Neutrophil (primary cell): ENCODE measurements at regions not wholly inside any gene's neighbourhood (a gene's known extent, or its start where the extent isn't known, plus 50 kb on each side); places are given as distances from the start of the nearest gene placed in this dataset.

Experiments
- H3K27ac ChIP-seq: fragments of 200-600 bp; sonication (generic); 2 replicates; pipeline ENCODE4 v1.5.1; 2016; ENCODE audit warnings: mild to moderate bottlenecking, moderate library complexity
- H3K27me3 ChIP-seq: fragments of 200-600 bp; sonication (generic); 2 replicates; pipeline ENCODE4 v1.6.0; 2016; ENCODE audit warnings: mild to moderate bottlenecking
- H3K36me3 ChIP-seq: fragments of 200-600 bp; sonication (generic); 2 replicates; pipeline ENCODE4 v1.5.1; 2017
- H3K4me1 ChIP-seq, 2 experiments: fragments of 200-600 bp in 1 of 2; sonication (generic) in 1 of 2; 1 replicate in 1 of 2; 2 replicates in 1 of 2; pipeline versions ENCODE4 v1.5.1 to v1.6.1; 2013 to 2016; ENCODE audit warnings: low read depth in 1 of 2, low read length in 1 of 2, mild to moderate bottlenecking in 1 of 2, moderate library complexity in 1 of 2; ENCODE audit not compliant: control insufficient read depth in 1 of 2, insufficient read depth in 1 of 2
- H3K4me3 ChIP-seq, 2 experiments: fragments of 200-600 bp in 1 of 2; sonication (generic) in 1 of 2; 1 replicate in 1 of 2; 2 replicates in 1 of 2; pipeline ENCODE4 v1.5.1; 2013 to 2016; ENCODE audit warnings: low read depth in 1 of 2, low read length in 1 of 2, mild to moderate bottlenecking in 1 of 2, moderate library complexity in 1 of 2
- H3K9me3 ChIP-seq: fragments of 200-600 bp; sonication (generic); 2 replicates; pipeline ENCODE4 v1.5.1; 2016
- CTCF ChIP-seq: fragments of 200-600 bp; sonication (generic); IDR thresholded peaks from 2 replicates; pipeline ENCODE4 v1.5.1; 2016; ENCODE audit warnings: antibody characterized with exemption

- H3K4me1 ChIP-seq = no peaks in the 10 kb centered on the region
- TF ChIP-seq CTCF = no peak
- no peaks in the 10 kb centered on the region for H3K36me3 ChIP-seq
- H3K9me3 ChIP-seq = no peaks in the 10 kb centered on the region
- no peak overlapping the region for H3K27ac ChIP-seq
- H3K4me3 ChIP-seq = no peak overlapping the region
- H3K27me3 ChIP-seq = no peaks in the 10 kb centered on the region
Observed at GRCh38 chr1:88541596-88541995, 142.5 kb upstream of the PKN2 start.

GRCh38 chr1:88544195-88544594 lies 139.9 kb upstream of the PKN2 start:
- H3K36me3 ChIP-seq = no peaks in the 10 kb centered on the region
- H3K4me1 ChIP-seq = no peaks in the 10 kb centered on the region
- H3K27me3 ChIP-seq = no peaks in the 10 kb centered on the region
- TF ChIP-seq CTCF = no peak
- no peak overlapping the region for H3K4me3 ChIP-seq
- no peak overlapping the region for H3K27ac ChIP-seq
- no peaks in the 10 kb centered on the region for H3K9me3 ChIP-seq

GRCh38 chr1:88549536-88549935 lies 134.5 kb upstream of the PKN2 start:
- no peaks in the 10 kb centered on the region for H3K36me3 ChIP-seq
- no peaks in the 10 kb centered on the region for H3K9me3 ChIP-seq
- no peak overlapping the region for H3K27ac ChIP-seq
- no peaks in the 10 kb centered on the region for H3K4me1 ChIP-seq
- no peak for TF ChIP-seq CTCF
- H3K27me3 ChIP-seq = no peaks in the 10 kb centered on the region
- no peak overlapping the region for H3K4me3 ChIP-seq

GRCh38 chr1:88552226-88552625 lies 131.8 kb upstream of the PKN2 start:
- no peak overlapping the region for H3K27ac ChIP-seq
- TF ChIP-seq CTCF = no peak
- no peaks in the 10 kb centered on the region for H3K27me3 ChIP-seq
- H3K4me1 ChIP-seq = no peaks in the 10 kb centered on the region
- H3K36me3 ChIP-seq = no peaks in the 10 kb centered on the region
- H3K4me3 ChIP-seq = no peak overlapping the region
- H3K9me3 ChIP-seq = no peaks in the 10 kb centered on the region

- Histone ChIP-seq H3K4me1 (no peaks in the 10 kb centered on the region), H3K4me3 (no peak overlapping the region), H3K27ac (no peak overlapping the region), H3K9me3 (no peaks in the 10 kb centered on the region), H3K36me3 (no peaks in the 10 kb centered on the region), H3K27me3 (peaks cover 7% of the 10 kb centered on the region)
- no peak for TF ChIP-seq CTCF
Observed at GRCh38 chr1:88557014-88557413, 127.1 kb upstream of the PKN2 start.

GRCh38 chr1:88560621-88561020 lies 123.5 kb upstream of the PKN2 start:
- no peaks in the 10 kb centered on the region for H3K4me1 ChIP-seq
- no peak overlapping the region for H3K4me3 ChIP-seq
- no peaks in the 10 kb centered on the region for H3K9me3 ChIP-seq
- no peak for TF ChIP-seq CTCF
- no peak overlapping the region for H3K27ac ChIP-seq
- peaks cover 7% of the 10 kb centered on the region for H3K27me3 ChIP-seq
- no peaks in the 10 kb centered on the region for H3K36me3 ChIP-seq
